Astrocyte (in vitro differentiated cells and primary cell): ENCODE measurements at regions not wholly inside any gene's neighbourhood (a gene's known extent, or its start where the extent isn't known, plus 50 kb on each side); places are given as distances from the start of the nearest gene placed in this dataset.

Experiments used
- CTCF ChIP-seq: IDR thresholded peaks from 2 replicates; pipeline ENCODE4 v1.5.1; 2011; ENCODE audit warnings: low read depth, mild to moderate bottlenecking, inconsistent platforms, low read length, moderate library complexity; ENCODE audit not compliant: insufficient read depth
- EZH2 ChIP-seq: IDR thresholded peaks from 2 replicates; pipeline ENCODE4 v1.6.1; 2012; ENCODE audit warnings: mild to moderate bottlenecking, low read length, inconsistent platforms; ENCODE audit not compliant: insufficient read depth

DNA sequence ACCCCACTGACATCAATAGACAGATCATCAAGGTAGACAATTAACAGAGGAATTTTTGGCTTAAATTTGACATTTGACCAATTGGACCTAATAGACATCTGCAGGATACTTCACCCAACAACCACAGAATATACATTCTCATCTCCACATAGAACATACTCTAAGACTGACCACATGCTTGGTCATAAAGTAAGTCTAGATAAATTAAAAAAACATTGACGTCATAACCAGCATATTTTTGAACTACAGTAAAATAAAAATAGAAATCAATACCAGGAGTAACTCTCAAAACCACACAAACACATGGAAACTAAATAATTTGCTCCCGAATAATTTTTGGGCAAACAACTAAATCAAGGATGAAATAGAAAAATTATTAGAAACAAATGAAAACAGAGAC is 205.7 kb downstream of the REEP3 start:
- TF ChIP-seq EZH2 (no peak), CTCF (no peak)
